ENCODE measurements at regions not wholly inside any gene's neighbourhood (a gene's known extent, or its start where the extent isn't known, plus 50 kb on each side); places are given as distances from the start of the nearest gene placed in this dataset.

- TF ChIP-seq CTCF (conservative IDR thresholded peaks at IDR 0.05 in 1 of 2, IDR thresholded peaks at IDR 0.05 in 1 of 2; ENCODE audit: extremely low read depth in 1 of 2, insufficient read depth in 1 of 2, low read depth in 1 of 2, low read length in 2 of 2) (no peak), EZH2 (IDR thresholded peaks at IDR 0.05; ENCODE audit: borderline replicate concordance, low read length) (no peak)
Observed at GRCh38 chr4:53777244-53777984, 186.1 kb upstream of the LNX1 start.

Measured in mammary epithelial cell (primary cell).